HG03520 (cell line): ENCODE measurements at regions not wholly inside any gene's neighbourhood (a gene's known extent, or its start where the extent isn't known, plus 50 kb on each side); places are given as distances from the start of the nearest gene placed in this dataset.
A peak's percentile ranks its signal among the peaks of the same experiment; 100 is the strongest.

Experiments used
- ATAC-seq: cut with Tn5 transposase; IDR thresholded peaks from one replicate; pipeline ENCODE4 v1.9.1; 2021; ENCODE audit warnings: mild to moderate bottlenecking, moderate library complexity; ENCODE audit not compliant: unreplicated experiment

GRCh38 chr6:121971931-121972335 lies 427.5 kb upstream of the HSF2 start:
- ATAC-seq: no peak

- ATAC-seq: no peak
Observed at GRCh38 chr6:121984956-121985355, 414.5 kb upstream of the HSF2 start.

GRCh38 chr6:121993362-121993761 lies 406.1 kb upstream of the HSF2 start:
- ATAC-seq: no peak

GRCh38 chr6:121994919-121995318 lies 404.5 kb upstream of the HSF2 start:
- ATAC-seq: no peak

GRCh38 chr6:121998631-121999030 lies 400.8 kb upstream of the HSF2 start:
- ATAC-seq: no peak

- no peak for ATAC-seq
Observed at GRCh38 chr6:121999456-122000065, 399.9 kb upstream of the HSF2 start.

GRCh38 chr6:122005661-122006060 lies 393.8 kb upstream of the HSF2 start:
- no peak for ATAC-seq

GRCh38 chr6:122007339-122007738 lies 392.1 kb upstream of the HSF2 start:
- no peak for ATAC-seq

GRCh38 chr6:122008101-122008999 lies 391.1 kb upstream of the HSF2 start:
- ATAC-seq: no peak

GRCh38 chr6:122009000-122009350 lies 390.5 kb upstream of the HSF2 start:
- no peak for ATAC-seq

- ATAC-seq: no peak
Observed at GRCh38 chr6:122012578-122012977, 386.9 kb upstream of the HSF2 start.

- no peak for ATAC-seq
Observed at GRCh38 chr6:122014961-122015360, 384.5 kb upstream of the HSF2 start.

- ATAC-seq: peak; percentile 98
Observed at GRCh38 chr6:122020588-122021264, 378.7 kb upstream of the HSF2 start.

GRCh38 chr6:122025104-122025503 lies 374.3 kb upstream of the HSF2 start:
- ATAC-seq: no peak

- no peak for ATAC-seq
Observed at GRCh38 chr6:122026582-122027369, 372.7 kb upstream of the HSF2 start.

GRCh38 chr6:122028933-122029522 lies 370.4 kb upstream of the HSF2 start:
- ATAC-seq: no peak

- ATAC-seq: peak; percentile 88
Observed at GRCh38 chr6:122033564-122034181, 365.8 kb upstream of the HSF2 start.

- ATAC-seq: no peak
Observed at GRCh38 chr6:122035173-122035572, 364.3 kb upstream of the HSF2 start.

- ATAC-seq: no peak
Observed at GRCh38 chr6:122040261-122040660, 359.2 kb upstream of the HSF2 start.

GRCh38 chr6:122042380-122042779 lies 357.1 kb upstream of the HSF2 start:
- ATAC-seq: no peak
